ENCODE measurements at regions not wholly inside any gene's neighbourhood (a gene's known extent, or its start where the extent isn't known, plus 50 kb on each side); places are given as distances from the start of the nearest gene placed in this dataset.

GRCh38 chr12:14157088-14157747, 175.8 kb upstream of the GRIN2B start:
- TF ChIP-seq ZNF317 (CRISPR knock-in tag; IDR thresholded peaks at IDR 0.05; ENCODE audit: borderline replicate concordance, low read depth) (no peak), CTCF (IDR thresholded peaks at IDR 0.05) (no peak), MAX (CRISPR knock-in tag; IDR thresholded peaks at IDR 0.05) (no peak), E2F1 (CRISPR knock-in tag; IDR thresholded peaks at IDR 0.05) (no peak), ATF6 (CRISPR knock-in tag; IDR thresholded peaks at IDR 0.05) (no peak), ESRRA (CRISPR knock-in tag; IDR thresholded peaks at IDR 0.05; ENCODE audit: borderline replicate concordance) (no peak), NR1H2 (CRISPR knock-in tag; IDR thresholded peaks at IDR 0.05) (no peak), ZNF138 (CRISPR knock-in tag; conservative IDR thresholded peaks at IDR 0.05) (no peak), ZBTB43 (CRISPR knock-in tag; IDR thresholded peaks at IDR 0.05) (no peak), ATF3 (CRISPR knock-in tag; conservative IDR thresholded peaks at IDR 0.05) (no peak), ZNF423 (CRISPR knock-in tag; IDR thresholded peaks at IDR 0.05) (no peak), FOXP1 (CRISPR knock-in tag; IDR thresholded peaks at IDR 0.05; ENCODE audit: borderline replicate concordance) (no peak)
